Endothelial cell (in vitro differentiated cells): ENCODE measurements at regions not wholly inside any gene's neighbourhood (a gene's known extent, or its start where the extent isn't known, plus 50 kb on each side); places are given as distances from the start of the nearest gene placed in this dataset.

Source experiments
- DNase-seq: peaks from one replicate; pipeline ENCODE4 v3.0.0; 2021; ENCODE audit warnings: low spot score
- H3K27ac Mint-ChIP-seq: one replicate; pipeline ENCODE4 v1.8.0; 2021; ENCODE audit warnings: mixed read lengths, inconsistent platforms; ENCODE audit not compliant: unreplicated experiment
- H3K27me3 Mint-ChIP-seq: one replicate; pipeline ENCODE4 v1.8.0; 2021; ENCODE audit warnings: mild to moderate bottlenecking, moderate library complexity, mixed read lengths, inconsistent platforms; ENCODE audit not compliant: unreplicated experiment
- H3K36me3 Mint-ChIP-seq: one replicate; pipeline ENCODE4 v1.8.0; 2021; ENCODE audit warnings: mild to moderate bottlenecking, low read depth, mixed read lengths, inconsistent platforms; ENCODE audit not compliant: unreplicated experiment
- H3K4me1 Mint-ChIP-seq: one replicate; pipeline ENCODE4 v1.8.0; 2021; ENCODE audit warnings: mild to moderate bottlenecking, mixed read lengths, inconsistent platforms; ENCODE audit not compliant: unreplicated experiment
- H3K4me3 Mint-ChIP-seq: one replicate; pipeline ENCODE4 v1.8.0; 2021; ENCODE audit warnings: mild to moderate bottlenecking, mixed read lengths, inconsistent platforms; ENCODE audit not compliant: unreplicated experiment
- H3K9me3 Mint-ChIP-seq: one replicate; pipeline ENCODE4 v1.8.0; 2021; ENCODE audit warnings: mixed read lengths, inconsistent platforms; ENCODE audit not compliant: unreplicated experiment
- TF ChIP-seq, protein P1 (sequence below): fragments of 200-600 bp; sonication (generic); IDR thresholded peaks from one replicate; pipeline ENCODE4 v1.5.0; 2021; ENCODE audit warnings: antibody characterized with exemption; ENCODE audit not compliant: unreplicated experiment

DNA sequence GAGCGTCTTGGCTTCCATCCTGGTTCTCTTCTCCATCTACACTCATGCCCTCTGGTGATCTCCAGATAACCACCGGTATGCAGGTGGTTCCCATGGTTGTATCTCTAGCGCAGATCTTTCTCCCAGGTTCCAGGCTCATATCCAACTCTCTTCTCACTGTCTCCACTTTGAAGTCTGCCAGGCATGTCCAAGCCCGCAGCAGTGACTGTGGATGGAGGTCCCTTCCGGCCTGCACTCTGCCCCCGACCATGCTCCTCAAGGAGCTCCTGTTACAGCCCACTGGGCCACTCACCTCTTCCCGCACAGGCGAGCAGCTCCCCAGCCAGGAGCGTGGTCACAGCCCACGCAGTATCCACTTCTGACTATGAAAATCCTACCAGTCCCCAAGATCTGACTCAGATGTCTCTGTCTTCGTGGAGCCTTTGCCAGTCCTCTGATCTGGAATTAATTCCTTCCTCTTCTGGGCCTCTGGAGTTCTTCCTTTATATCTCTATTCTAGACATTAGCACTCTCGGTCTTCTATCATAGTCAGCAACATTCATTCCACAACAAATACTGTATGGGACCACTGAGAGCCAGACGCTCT, 100.2 kb downstream of the TEX26 start:
- TF ChIP-seq, protein P1, sequence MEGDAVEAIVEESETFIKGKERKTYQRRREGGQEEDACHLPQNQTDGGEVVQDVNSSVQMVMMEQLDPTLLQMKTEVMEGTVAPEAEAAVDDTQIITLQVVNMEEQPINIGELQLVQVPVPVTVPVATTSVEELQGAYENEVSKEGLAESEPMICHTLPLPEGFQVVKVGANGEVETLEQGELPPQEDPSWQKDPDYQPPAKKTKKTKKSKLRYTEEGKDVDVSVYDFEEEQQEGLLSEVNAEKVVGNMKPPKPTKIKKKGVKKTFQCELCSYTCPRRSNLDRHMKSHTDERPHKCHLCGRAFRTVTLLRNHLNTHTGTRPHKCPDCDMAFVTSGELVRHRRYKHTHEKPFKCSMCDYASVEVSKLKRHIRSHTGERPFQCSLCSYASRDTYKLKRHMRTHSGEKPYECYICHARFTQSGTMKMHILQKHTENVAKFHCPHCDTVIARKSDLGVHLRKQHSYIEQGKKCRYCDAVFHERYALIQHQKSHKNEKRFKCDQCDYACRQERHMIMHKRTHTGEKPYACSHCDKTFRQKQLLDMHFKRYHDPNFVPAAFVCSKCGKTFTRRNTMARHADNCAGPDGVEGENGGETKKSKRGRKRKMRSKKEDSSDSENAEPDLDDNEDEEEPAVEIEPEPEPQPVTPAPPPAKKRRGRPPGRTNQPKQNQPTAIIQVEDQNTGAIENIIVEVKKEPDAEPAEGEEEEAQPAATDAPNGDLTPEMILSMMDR = no peak
- H3K27me3 Mint-ChIP-seq = peaks cover 5% of the 10 kb centered on the region
- H3K4me1 Mint-ChIP-seq = peaks cover 2% of the 10 kb centered on the region
- H3K27ac Mint-ChIP-seq = no peak overlapping the region
- no peak for DNase-seq
- H3K9me3 Mint-ChIP-seq = no peaks in the 10 kb centered on the region
- H3K4me3 Mint-ChIP-seq = no peak overlapping the region
- H3K36me3 Mint-ChIP-seq = no peaks in the 10 kb centered on the region

DNA sequence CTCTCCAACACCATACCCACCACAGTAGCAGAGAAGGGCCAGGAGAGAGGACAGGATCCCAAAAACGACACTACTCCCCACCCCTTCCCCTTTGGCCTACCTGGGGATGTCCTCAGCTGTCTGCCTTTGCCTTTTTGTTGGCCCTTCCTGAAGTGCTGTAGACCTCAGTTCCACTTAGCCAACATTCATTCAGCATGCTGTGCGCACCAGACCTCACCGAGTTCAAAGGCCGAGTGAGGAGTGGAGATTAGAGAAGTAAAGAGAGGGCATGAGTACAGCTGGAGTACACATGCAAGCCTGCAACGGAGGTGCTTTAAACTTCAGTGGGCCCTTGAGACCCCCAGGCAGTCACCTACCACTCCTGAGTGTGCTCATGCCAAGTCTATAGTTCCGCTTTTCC, 99.0 kb downstream of the TEX26 start:
- H3K27me3 Mint-ChIP-seq = peaks cover 5% of the 10 kb centered on the region
- H3K4me1 Mint-ChIP-seq = peaks cover 2% of the 10 kb centered on the region
- no peak overlapping the region for H3K4me3 Mint-ChIP-seq
- no peak for DNase-seq
- no peaks in the 10 kb centered on the region for H3K9me3 Mint-ChIP-seq
- TF ChIP-seq, protein P1 = no peak
- no peak overlapping the region for H3K27ac Mint-ChIP-seq
- no peaks in the 10 kb centered on the region for H3K36me3 Mint-ChIP-seq

DNA sequence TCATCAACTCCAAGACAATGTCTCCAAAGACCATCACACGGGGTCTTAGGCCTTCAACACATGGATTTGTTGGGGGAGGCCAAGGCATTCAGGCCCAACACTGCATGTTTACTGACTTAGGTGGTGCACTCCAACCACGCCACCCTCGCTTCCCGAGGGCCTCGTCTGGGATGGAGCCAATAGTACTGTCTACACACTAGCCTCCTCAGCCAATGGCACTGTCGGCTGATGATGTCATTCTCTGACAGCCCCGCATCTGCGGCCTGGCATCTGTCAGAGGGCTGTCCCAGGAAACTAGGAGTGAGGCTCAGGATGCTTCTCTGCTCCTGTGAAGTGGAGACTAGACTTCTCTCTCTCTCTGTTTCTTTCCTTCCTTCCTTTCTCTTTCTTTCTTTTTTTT, 96.6 kb downstream of the TEX26 start:
- DNase-seq = no peak
- peaks cover 2% of the 10 kb centered on the region for H3K4me1 Mint-ChIP-seq
- peaks cover 5% of the 10 kb centered on the region for H3K27me3 Mint-ChIP-seq
- TF ChIP-seq, protein P1 = no peak
- H3K27ac Mint-ChIP-seq = no peak overlapping the region
- H3K9me3 Mint-ChIP-seq = no peaks in the 10 kb centered on the region
- H3K4me3 Mint-ChIP-seq = no peak overlapping the region
- no peaks in the 10 kb centered on the region for H3K36me3 Mint-ChIP-seq

DNA sequence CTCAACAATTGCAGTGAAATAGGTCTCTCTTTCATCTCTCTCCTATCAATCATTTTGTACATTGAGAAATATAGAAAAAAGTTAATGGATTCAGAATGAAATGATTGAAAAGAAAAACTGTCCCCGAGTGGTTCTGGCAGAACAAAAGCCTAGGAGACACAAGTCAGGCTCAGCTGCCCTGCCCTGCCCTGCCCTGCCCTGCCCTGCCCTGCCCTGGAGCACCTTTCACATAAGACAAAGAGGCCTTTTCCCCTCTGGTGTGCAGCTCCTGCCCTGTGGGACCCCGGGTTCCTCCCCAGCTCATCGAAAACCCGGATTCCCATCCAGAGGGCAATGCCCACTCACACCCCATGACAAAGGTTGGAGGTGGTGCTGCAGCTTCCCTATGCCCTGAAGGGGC, 94.7 kb downstream of the TEX26 start:
- Mint-ChIP-seq H3K4me3 (no peak overlapping the region), H3K27me3 (peaks cover 5% of the 10 kb centered on the region), H3K9me3 (no peaks in the 10 kb centered on the region), H3K36me3 (no peaks in the 10 kb centered on the region), H3K27ac (no peak overlapping the region), H3K4me1 (peaks cover 2% of the 10 kb centered on the region)
- DNase-seq = no peak
- TF ChIP-seq, protein P1 = no peak
